Transverse colon (tissue), 4 donors: ENCODE measurements at regions not wholly inside any gene's neighbourhood (a gene's known extent, or its start where the extent isn't known, plus 50 kb on each side); places are given as distances from the start of the nearest gene placed in this dataset.

Source experiments
- CTCF ChIP-seq, 5 experiments: fragments of 200-600 bp in 3 of 5; fragments of 450-650 bp in 2 of 5; sonication (generic) in 3 of 5; IDR thresholded peaks; 1 replicate in 2 of 5; 2 replicates in 3 of 5; pipeline ENCODE4 v1.5.1; 2016 to 2017; ENCODE audit warnings: antibody characterized with exemption in 5 of 5, inconsistent platforms in 3 of 5, mild to moderate bottlenecking in 2 of 5, moderate library complexity in 1 of 5
- POLR2A ChIP-seq: fragments of 450-650 bp; IDR thresholded peaks from one replicate; pipeline ENCODE4 v1.6.1; 2016; ENCODE audit warnings: antibody characterized with exemption, mild to moderate bottlenecking, moderate library complexity
- POLR2AphosphoS5 ChIP-seq, 3 donors: sonication (generic); formaldehyde crosslinking; IDR thresholded peaks; one replicate each; pipeline ENCODE4 v1.6.1; 2016; ENCODE audit warnings: antibody characterized with exemption in 3 of 3

- TF ChIP-seq CTCF (IDR thresholded peaks at IDR 0.05): no peak
- TF ChIP-seq POLR2AphosphoS5 (IDR thresholded peaks at IDR 0.05): no peak
- TF ChIP-seq POLR2A: no peak
These were observed 153.9 kb downstream of the INSIG2 start for GRCh38 chr2:118242216-118242615.
